Neuron (in vitro differentiated cells): ENCODE measurements at regions not wholly inside any gene's neighbourhood (a gene's known extent, or its start where the extent isn't known, plus 50 kb on each side); places are given as distances from the start of the nearest gene placed in this dataset.

ENCODE experiments used
- H2AFZ ChIP-seq: one replicate; pipeline ENCODE4 v1.6.1; 2013; ENCODE audit warnings: low read depth, mild to moderate bottlenecking, inconsistent platforms, low read length, moderate library complexity
- H3K27me3 ChIP-seq: one replicate; pipeline ENCODE4 v1.6.1; 2013; ENCODE audit warnings: low read length; ENCODE audit not compliant: insufficient read depth
- H3K36me3 ChIP-seq: one replicate; pipeline ENCODE4 v1.6.1; 2013; ENCODE audit warnings: low read length; ENCODE audit not compliant: insufficient read depth
- H3K4me1 ChIP-seq: one replicate; pipeline ENCODE4 v1.6.1; 2013; ENCODE audit warnings: low read length; ENCODE audit not compliant: insufficient read depth
- H3K4me3 ChIP-seq: 2 replicates; pipeline ENCODE4 v1.5.1; 2013; ENCODE audit warnings: mild to moderate bottlenecking, low read length, moderate library complexity
- H3K9me3 ChIP-seq: one replicate; pipeline ENCODE4 v1.6.1; 2013; ENCODE audit warnings: low read length

GRCh38 chr5:124692950-124693349 lies 53.5 kb downstream of the ZNF608 start:
- Histone ChIP-seq H3K27me3 (no peaks in the 10 kb centered on the region), H3K4me1 (peaks cover 12% of the 10 kb centered on the region), H2AFZ (no peak overlapping the region), H3K4me3 (no peak overlapping the region), H3K9me3 (peaks cover 6% of the 10 kb centered on the region), H3K36me3 (peaks cover 25% of the 10 kb centered on the region)

DNA sequence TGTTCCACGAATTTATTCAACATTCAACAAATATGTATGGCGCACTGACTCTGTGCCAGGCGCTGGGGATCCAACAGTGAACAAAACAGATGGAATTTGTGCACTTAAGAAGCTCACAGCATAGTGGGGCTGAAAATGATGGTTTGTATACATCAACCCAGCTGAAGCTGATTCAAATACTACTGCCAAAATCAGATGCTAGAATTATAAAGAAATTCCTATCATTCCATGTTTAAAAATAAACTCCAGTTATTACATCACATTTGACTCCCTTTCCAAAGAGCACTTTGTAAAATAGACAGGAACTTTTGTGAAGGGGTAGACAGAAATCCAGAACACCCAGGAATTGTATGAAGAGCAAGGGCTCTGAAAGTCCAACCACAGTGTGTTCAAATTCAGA lies 54.1 kb downstream of the ZNF608 start:
- no peak overlapping the region for H3K4me3 ChIP-seq
- H3K4me1 ChIP-seq = peaks cover 5% of the 10 kb centered on the region
- peaks cover 31% of the 10 kb centered on the region for H3K36me3 ChIP-seq
- no peaks in the 10 kb centered on the region for H3K27me3 ChIP-seq
- peaks cover 6% of the 10 kb centered on the region for H3K9me3 ChIP-seq
- no peak overlapping the region for H2AFZ ChIP-seq

- H3K9me3 ChIP-seq = peaks cover 4% of the 10 kb centered on the region
- no peaks in the 10 kb centered on the region for H3K4me1 ChIP-seq
- no peaks in the 10 kb centered on the region for H3K27me3 ChIP-seq
- H2AFZ ChIP-seq = no peak overlapping the region
- H3K36me3 ChIP-seq = peaks cover 33% of the 10 kb centered on the region
- H3K4me3 ChIP-seq = no peak overlapping the region
Measured at GRCh38 chr5:124689653-124690052, 56.8 kb downstream of the ZNF608 start.

GRCh38 chr5:124686239-124687004 lies 60.0 kb downstream of the ZNF608 start:
- peaks cover 33% of the 10 kb centered on the region for H3K36me3 ChIP-seq
- no peak overlapping the region for H2AFZ ChIP-seq
- no peaks in the 10 kb centered on the region for H3K4me1 ChIP-seq
- peaks cover 6% of the 10 kb centered on the region for H3K9me3 ChIP-seq
- H3K27me3 ChIP-seq = no peaks in the 10 kb centered on the region
- no peak overlapping the region for H3K4me3 ChIP-seq

DNA sequence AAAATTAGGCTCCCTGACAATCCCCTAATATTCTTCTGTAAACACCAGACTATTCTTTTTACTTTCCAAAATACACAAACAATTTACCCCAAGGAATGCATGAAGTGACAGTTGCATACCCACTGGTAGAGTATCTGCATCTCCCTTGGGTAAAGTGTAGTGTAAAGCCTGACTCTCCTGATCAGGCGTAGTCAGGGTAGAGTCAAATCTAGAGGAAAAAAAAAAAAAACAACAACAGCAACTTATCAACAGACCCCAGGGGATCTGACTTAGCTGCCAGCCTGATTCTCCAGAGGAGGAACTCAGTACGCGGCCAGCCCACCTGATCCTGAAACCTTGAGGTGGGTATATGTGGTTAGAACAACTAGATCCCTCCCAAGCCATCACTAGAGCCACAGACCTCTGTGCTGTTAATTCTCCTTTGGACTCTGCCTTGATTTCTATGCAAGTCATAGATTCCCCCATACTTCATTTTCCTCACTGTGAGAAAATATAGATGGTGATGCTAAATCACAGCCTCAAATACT lies 61.0 kb downstream of the ZNF608 start:
- Histone ChIP-seq H2AFZ (no peak overlapping the region), H3K27me3 (no peaks in the 10 kb centered on the region), H3K4me3 (no peak overlapping the region), H3K4me1 (no peaks in the 10 kb centered on the region), H3K9me3 (peaks cover 4% of the 10 kb centered on the region), H3K36me3 (peaks cover 30% of the 10 kb centered on the region)

DNA sequence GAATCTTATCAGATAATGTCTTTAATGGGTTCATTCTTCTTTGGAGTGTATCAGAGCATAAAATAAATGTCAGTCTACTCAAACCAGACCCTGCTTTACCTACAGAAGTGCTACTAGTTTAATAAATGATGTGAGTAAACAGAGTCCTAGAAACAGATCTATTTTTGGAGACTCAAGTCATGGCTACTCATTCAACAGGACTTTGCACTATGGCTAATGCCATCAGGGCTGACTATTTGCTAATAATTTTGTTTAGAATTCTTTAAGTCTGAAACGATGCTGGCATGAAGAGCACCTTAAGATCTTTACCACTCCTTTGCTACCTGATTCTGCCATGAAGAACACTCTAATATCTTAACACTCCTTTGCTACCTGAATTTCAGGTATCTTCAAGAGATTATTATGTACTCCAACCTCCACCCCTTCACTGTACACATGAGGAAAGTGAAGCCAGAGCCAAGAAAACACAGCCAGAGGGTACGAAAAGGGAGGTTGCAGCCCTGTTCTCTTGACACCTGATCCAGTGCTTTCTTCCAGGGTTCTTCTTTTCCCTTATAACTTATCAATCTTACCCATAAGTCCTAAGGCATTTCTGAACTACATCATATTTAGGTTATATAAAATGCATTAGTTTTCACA lies 62.4 kb downstream of the ZNF608 start:
- no peak overlapping the region for H2AFZ ChIP-seq
- H3K27me3 ChIP-seq = no peaks in the 10 kb centered on the region
- H3K9me3 ChIP-seq = peaks cover 3% of the 10 kb centered on the region
- H3K36me3 ChIP-seq = peaks cover 28% of the 10 kb centered on the region
- no peak overlapping the region for H3K4me3 ChIP-seq
- no peaks in the 10 kb centered on the region for H3K4me1 ChIP-seq

- Histone ChIP-seq H3K4me1 (peaks cover 21% of the 10 kb centered on the region), H3K36me3 (peaks cover 15% of the 10 kb centered on the region), H3K9me3 (peaks cover 3% of the 10 kb centered on the region), H3K27me3 (no peaks in the 10 kb centered on the region), H3K4me3 (no peak overlapping the region), H2AFZ (no peak overlapping the region)
Measured at GRCh38 chr5:124679578-124680199, 66.8 kb downstream of the ZNF608 start.

DNA sequence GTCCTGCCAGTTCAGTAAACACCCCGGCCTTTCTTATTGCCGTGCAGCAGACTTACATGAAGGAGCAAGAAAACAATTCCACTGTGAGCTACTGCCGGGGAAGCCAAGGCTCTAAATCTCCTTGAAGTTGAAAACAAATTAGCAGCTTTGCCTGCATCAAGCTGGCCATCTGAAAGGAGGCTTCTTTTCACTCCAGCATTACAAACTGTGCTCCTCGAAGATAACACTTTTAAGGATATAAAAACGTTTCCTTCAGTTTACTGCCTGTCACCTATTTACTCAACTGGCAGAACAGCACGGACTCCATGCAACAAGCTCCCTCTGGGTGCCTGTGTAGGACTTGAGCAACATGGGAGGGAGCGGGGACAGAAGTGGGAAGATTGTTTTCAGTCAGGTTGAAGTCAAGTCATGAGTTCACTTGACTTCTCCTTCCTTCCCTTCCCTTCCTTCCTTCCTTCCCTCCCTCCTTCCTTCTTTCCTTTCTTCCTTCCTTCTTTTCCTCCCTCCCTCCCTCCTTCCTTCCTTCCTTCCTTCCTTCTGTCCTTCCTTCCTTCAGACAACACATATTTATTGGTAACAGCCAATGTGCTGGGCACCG lies 67.4 kb downstream of the ZNF608 start:
- H3K9me3 ChIP-seq = no peaks in the 10 kb centered on the region
- H3K4me1 ChIP-seq = peaks cover 21% of the 10 kb centered on the region
- H3K27me3 ChIP-seq = no peaks in the 10 kb centered on the region
- peaks cover 10% of the 10 kb centered on the region for H3K36me3 ChIP-seq
- no peak overlapping the region for H2AFZ ChIP-seq
- no peak overlapping the region for H3K4me3 ChIP-seq

GRCh38 chr5:124678468-124678867 lies 68.0 kb downstream of the ZNF608 start:
- H3K36me3 ChIP-seq = peaks cover 13% of the 10 kb centered on the region

GRCh38 chr5:124677374-124678351 lies 68.8 kb downstream of the ZNF608 start:
- peaks cover 21% of the 10 kb centered on the region for H3K4me1 ChIP-seq
- no peak overlapping the region for H3K4me3 ChIP-seq
- peaks cover 13% of the 10 kb centered on the region for H3K36me3 ChIP-seq
- no peaks in the 10 kb centered on the region for H3K27me3 ChIP-seq
- H3K9me3 ChIP-seq = no peaks in the 10 kb centered on the region
- no peak overlapping the region for H2AFZ ChIP-seq

More at GRCh38 chr5:124678468-124678867, 68.0 kb downstream of the ZNF608 start:
- no peak overlapping the region for H2AFZ ChIP-seq
- H3K4me3 ChIP-seq = no peak overlapping the region
- H3K27me3 ChIP-seq = no peaks in the 10 kb centered on the region
- H3K9me3 ChIP-seq = no peaks in the 10 kb centered on the region
- H3K4me1 ChIP-seq = peaks cover 21% of the 10 kb centered on the region

- Histone ChIP-seq H3K4me3 (no peak overlapping the region), H3K9me3 (no peaks in the 10 kb centered on the region), H3K4me1 (peaks cover 28% of the 10 kb centered on the region), H2AFZ (no peak overlapping the region), H3K36me3 (peaks cover 13% of the 10 kb centered on the region), H3K27me3 (no peaks in the 10 kb centered on the region)
Measured at GRCh38 chr5:124675931-124676846, 70.2 kb downstream of the ZNF608 start.
